HL-60 (cell line): ENCODE measurements at regions not wholly inside any gene's neighbourhood (a gene's known extent, or its start where the extent isn't known, plus 50 kb on each side); places are given as distances from the start of the nearest gene placed in this dataset.

Experiments used
- DNase-seq, 2 experiments: peaks; one replicate each; pipeline ENCODE4 v3.0.0-alpha.2; 2010 to 2020; ENCODE audit warnings: low read depth in 1 of 2, low spot score in 1 of 2
- H3K27ac ChIP-seq: fragments of 250-450 bp; sonication (Bioruptor Pico); replicated peaks from 2 replicates; pipeline ENCODE4 v1.5.1; 2020; ENCODE audit warnings: mild to moderate bottlenecking, moderate library complexity
- H3K27me3 ChIP-seq: fragments of 250-450 bp; sonication (Bioruptor Pico); 2 replicates; pipeline ENCODE4 v1.5.1; 2021; ENCODE audit warnings: mild to moderate bottlenecking, moderate library complexity; ENCODE audit not compliant: insufficient read depth, poor library complexity, severe bottlenecking
- H3K4me3 ChIP-seq: replicated peaks from 2 replicates; pipeline ENCODE4 v1.5.1; 2011; ENCODE audit warnings: mild to moderate bottlenecking, control low read depth, low read length; ENCODE audit not compliant: insufficient read depth
- GABPA ChIP-seq: IDR thresholded peaks from 2 replicates; pipeline ENCODE4 v1.6.1; 2012; ENCODE audit warnings: low read depth
- POLR2AphosphoS5 ChIP-seq: IDR thresholded peaks from 2 replicates; pipeline ENCODE4 v1.6.1; 2012; ENCODE audit warnings: low read depth
- REST ChIP-seq: IDR thresholded peaks from 2 replicates; pipeline ENCODE4 v1.6.1; 2012; ENCODE audit warnings: low read depth; ENCODE audit not compliant: insufficient replicate concordance
- SPI1 ChIP-seq: IDR thresholded peaks from 2 replicates; pipeline ENCODE4 v1.6.1; 2012; ENCODE audit warnings: low read depth, mild to moderate bottlenecking, borderline replicate concordance
- TF ChIP-seq, protein P1 (sequence below): IDR thresholded peaks from one replicate; pipeline ENCODE4 v1.5.1; 2011; ENCODE audit warnings: low read length, control low read depth, inconsistent platforms; ENCODE audit not compliant: insufficient read depth

- no peak for TF ChIP-seq GABPA
- no peak for DNase-seq
- H3K4me3 ChIP-seq: no peak overlapping the region
- H3K27me3 ChIP-seq: no peaks in the 10 kb centered on the region
- H3K27ac ChIP-seq: no peak overlapping the region
Observed at GRCh38 chr4:14083150-14083549, 455.6 kb upstream of the BOD1L1 start.

- DNase-seq: no peak
- H3K27ac ChIP-seq: no peak overlapping the region
- H3K4me3 ChIP-seq: no peak overlapping the region
- no peaks in the 10 kb centered on the region for H3K27me3 ChIP-seq
- TF ChIP-seq REST (no peak), POLR2AphosphoS5 (no peak), SPI1 (no peak), GABPA (no peak)
- TF ChIP-seq, protein P1, sequence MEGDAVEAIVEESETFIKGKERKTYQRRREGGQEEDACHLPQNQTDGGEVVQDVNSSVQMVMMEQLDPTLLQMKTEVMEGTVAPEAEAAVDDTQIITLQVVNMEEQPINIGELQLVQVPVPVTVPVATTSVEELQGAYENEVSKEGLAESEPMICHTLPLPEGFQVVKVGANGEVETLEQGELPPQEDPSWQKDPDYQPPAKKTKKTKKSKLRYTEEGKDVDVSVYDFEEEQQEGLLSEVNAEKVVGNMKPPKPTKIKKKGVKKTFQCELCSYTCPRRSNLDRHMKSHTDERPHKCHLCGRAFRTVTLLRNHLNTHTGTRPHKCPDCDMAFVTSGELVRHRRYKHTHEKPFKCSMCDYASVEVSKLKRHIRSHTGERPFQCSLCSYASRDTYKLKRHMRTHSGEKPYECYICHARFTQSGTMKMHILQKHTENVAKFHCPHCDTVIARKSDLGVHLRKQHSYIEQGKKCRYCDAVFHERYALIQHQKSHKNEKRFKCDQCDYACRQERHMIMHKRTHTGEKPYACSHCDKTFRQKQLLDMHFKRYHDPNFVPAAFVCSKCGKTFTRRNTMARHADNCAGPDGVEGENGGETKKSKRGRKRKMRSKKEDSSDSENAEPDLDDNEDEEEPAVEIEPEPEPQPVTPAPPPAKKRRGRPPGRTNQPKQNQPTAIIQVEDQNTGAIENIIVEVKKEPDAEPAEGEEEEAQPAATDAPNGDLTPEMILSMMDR: no peak
Observed at GRCh38 chr4:14084598-14084997, 457.1 kb upstream of the BOD1L1 start.

- TF ChIP-seq POLR2AphosphoS5 (no peak), GABPA (no peak), REST (no peak), SPI1 (no peak)
- TF ChIP-seq, protein P1: no peak
- Histone ChIP-seq H3K27ac (no peak overlapping the region), H3K27me3 (no peaks in the 10 kb centered on the region), H3K4me3 (no peak overlapping the region)
- DNase-seq: no peak
Observed at GRCh38 chr4:14087459-14087858, 459.9 kb upstream of the BOD1L1 start.

DNA sequence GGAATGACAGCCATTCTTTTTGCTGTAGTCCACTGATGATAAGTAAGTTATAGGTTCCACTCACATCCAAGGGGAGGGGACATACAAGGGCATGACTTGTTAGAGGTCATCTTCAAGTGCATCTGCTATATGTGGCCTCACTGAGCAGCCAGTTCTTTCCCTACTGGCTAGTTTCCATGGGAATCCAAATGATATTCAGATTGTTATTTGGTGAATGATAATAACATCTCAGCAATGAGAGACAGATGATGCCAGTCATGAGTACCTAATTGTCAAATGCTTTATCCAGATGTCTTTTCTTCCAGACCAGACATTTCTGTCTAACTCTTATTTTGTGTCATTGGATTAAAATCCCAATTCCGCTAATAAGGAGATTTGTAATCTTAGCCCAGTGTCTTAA, 460.4 kb upstream of the BOD1L1 start:
- Histone ChIP-seq H3K4me3 (no peak overlapping the region), H3K27ac (no peak overlapping the region), H3K27me3 (no peaks in the 10 kb centered on the region)
- TF ChIP-seq, protein P1: no peak
- TF ChIP-seq GABPA (no peak), POLR2AphosphoS5 (no peak), SPI1 (no peak), REST (no peak)
- no peak for DNase-seq
